T-cell (primary cell): ENCODE measurements at regions not wholly inside any gene's neighbourhood (a gene's known extent, or its start where the extent isn't known, plus 50 kb on each side); places are given as distances from the start of the nearest gene placed in this dataset.
"Not testable (repeated sequence)": the region's sequence is repeated elsewhere in the genome, so short reads cannot be mapped to it uniquely, and the experiment has no call there.

Experiments
- ATAC-seq, 4 experiments: fragments of 200-7000 bp in 3 of 4; fragments of 150-1000 bp in 1 of 4; cut with Tn5 transposase; replicated peaks in 1 of 4; 1 replicate in 3 of 4; 2 replicates in 1 of 4; pipeline ENCODE4 v1.10.0; 2021; ENCODE audit warnings: moderate library complexity in 3 of 4, mild to moderate bottlenecking in 2 of 4, moderate number of reproducible peaks in 1 of 4
- CTCF ChIA-PET, 2 donors: fragments of 300-600 bp; sonication (Branson Sonifier 250); formaldehyde crosslinking; loops; one replicate each; lab custom pipeline; 2022; ENCODE audit warnings: antibody characterized with exemption in 2 of 2; lab: Charles Lee
- POLR2A ChIA-PET, 2 donors: fragments of 300-600 bp; sonication (Branson Sonifier 250); formaldehyde crosslinking; loops; one replicate each; lab custom pipeline; 2022; ENCODE audit warnings: antibody characterized with exemption in 2 of 2; lab: Charles Lee
- DNase-seq, 35 experiments: peaks; one replicate each; pipeline versions ENCODE4 v3.0.0 to v3.0.0-alpha.2; 2013 to 2023
- H3K27ac ChIP-seq: one replicate; pipeline ENCODE4 v1.5.1; 2013; ENCODE audit warnings: low read length
- H3K27me3 ChIP-seq, 2 experiments: replicated peaks in 1 of 2; 1 replicate in 1 of 2; 2 replicates in 1 of 2; pipeline versions ENCODE4 v1.6.1 to v1.7.0; 2013; ENCODE audit warnings: low read length in 1 of 2, mixed read lengths in 1 of 2; ENCODE audit not compliant: control insufficient read depth in 2 of 2, insufficient read depth in 2 of 2; ENCODE audit errors: extremely low read depth in 1 of 2
- H3K36me3 ChIP-seq, 2 donors: 1 replicate in 1 of 2; 2 replicates in 1 of 2; pipeline versions ENCODE4 v1.6.1 to v1.7.0; 2013; ENCODE audit warnings: low read length in 1 of 2; ENCODE audit not compliant: control insufficient read depth in 2 of 2, insufficient read depth in 1 of 2; ENCODE audit errors: extremely low read depth in 1 of 2
- H3K4me1 ChIP-seq, 2 experiments: 1 replicate in 1 of 2; 2 replicates in 1 of 2; pipeline versions ENCODE4 v1.6.1 to v1.7.0; 2013; ENCODE audit warnings: low read length in 2 of 2, mixed read lengths in 1 of 2; ENCODE audit not compliant: insufficient read depth in 2 of 2, control insufficient read depth in 1 of 2; ENCODE audit errors: extremely low read depth in 1 of 2
- H3K4me3 ChIP-seq, 2 donors: 1 replicate in 1 of 2; 2 replicates in 1 of 2; pipeline versions ENCODE4 v1.5.1 to v1.7.0; 2013; ENCODE audit warnings: mild to moderate bottlenecking in 2 of 2, low read length in 1 of 2, moderate library complexity in 1 of 2; ENCODE audit not compliant: control insufficient read depth in 1 of 2; ENCODE audit errors: extremely low read depth in 1 of 2
- H3K9me3 ChIP-seq: 2 replicates; pipeline ENCODE4 v1.7.0; 2013
- H3K27ac Mint-ChIP-seq, 2 donors: one replicate each; pipeline ENCODE4 v1.8.0; 2020 to 2021; ENCODE audit warnings: mild to moderate bottlenecking in 2 of 2, mixed read lengths in 2 of 2
- H3K27me3 Mint-ChIP-seq, 2 donors: one replicate each; pipeline ENCODE4 v1.8.0; 2021 to 2022; ENCODE audit warnings: mixed read lengths in 2 of 2
- H3K36me3 Mint-ChIP-seq: one replicate; pipeline ENCODE4 v1.8.0; 2021; ENCODE audit warnings: mixed read lengths
- H3K4me1 Mint-ChIP-seq, 3 donors: one replicate each; pipeline ENCODE4 v1.8.0; 2020 to 2022; ENCODE audit warnings: mixed read lengths in 3 of 3, mild to moderate bottlenecking in 1 of 3
- H3K4me3 Mint-ChIP-seq, 3 donors: one replicate each; pipeline ENCODE4 v1.8.0; 2020 to 2022; ENCODE audit warnings: mild to moderate bottlenecking in 3 of 3, mixed read lengths in 3 of 3, moderate library complexity in 3 of 3
- H3K9me3 Mint-ChIP-seq, 3 donors: one replicate each; pipeline ENCODE4 v1.8.0; 2020 to 2022; ENCODE audit warnings: mixed read lengths in 3 of 3
- whole genome bisulfite sequencing: methylation state at CpG from one replicate; pipeline ENCODE4 v1.1.5; 2013; ENCODE audit warnings: missing lambda C conversion rate; ENCODE audit not compliant: insufficient coverage; 5-methylcytosine and 5-hydroxymethylcytosine counted together

DNA sequence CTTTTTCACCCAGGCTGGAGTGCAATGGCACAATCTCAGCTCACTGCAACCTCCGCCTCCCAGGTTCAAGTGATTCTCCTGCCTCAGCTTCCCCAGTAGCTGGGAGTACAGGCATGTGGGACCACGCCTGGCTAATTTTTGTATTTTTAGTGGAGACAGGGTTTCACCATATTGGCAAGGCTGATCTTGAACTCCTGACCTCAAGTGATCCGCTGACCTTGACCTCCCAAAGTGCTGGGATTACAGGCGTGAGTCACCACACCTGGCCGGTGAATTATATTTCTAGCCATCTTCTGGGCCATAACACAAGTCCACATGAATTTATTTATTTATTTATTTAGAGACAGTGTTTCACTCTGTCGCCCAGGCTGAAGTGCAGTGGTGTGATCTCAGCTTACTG lies 105.0 kb upstream of the XPO1 start:
- H3K4me3 Mint-ChIP-seq: not testable (repeated sequence)

DNA sequence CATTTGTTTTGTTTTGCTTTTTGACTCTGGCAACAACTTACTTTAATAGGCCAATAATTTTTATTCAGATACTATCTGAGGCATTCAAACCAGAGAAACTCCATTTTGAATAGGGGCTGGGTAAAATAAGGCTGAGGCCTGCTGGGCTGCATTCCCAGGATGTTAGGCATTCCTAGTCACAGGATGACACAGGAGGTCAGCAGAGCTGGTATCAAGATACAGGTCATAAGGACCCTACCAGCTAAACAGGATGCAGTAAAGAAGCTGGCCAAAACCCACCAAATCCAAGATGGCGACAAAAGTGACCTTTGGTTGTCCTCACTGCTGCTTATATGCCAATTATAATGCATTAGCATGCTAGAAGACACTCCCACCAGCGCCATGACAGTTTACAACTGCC lies 102.2 kb upstream of the XPO1 start:
- POLR2A ChIA-PET: no interaction called here
- no peaks in the 10 kb centered on the region for H3K9me3 ChIP-seq
- no peaks in the 10 kb centered on the region for H3K4me1 ChIP-seq
- Mint-ChIP-seq H3K27me3 (peaks cover 0 to 2% of the 10 kb centered on the region in 2 donors), H3K9me3 (no peaks in the 10 kb centered on the region), H3K27ac (no peak overlapping the region), H3K4me1 (no peaks in the 10 kb centered on the region), H3K4me3 (no peak overlapping the region), H3K36me3 (no peaks in the 10 kb centered on the region)
- no peak overlapping the region for H3K4me3 ChIP-seq
- CTCF ChIA-PET: no interaction called here
- no peak overlapping the region for H3K27ac ChIP-seq
- ATAC-seq (no peak), DNase-seq (no peak)
- H3K27me3 ChIP-seq: no peaks in the 10 kb centered on the region
- H3K36me3 ChIP-seq: no peaks in the 10 kb centered on the region
- WGBS: 80% methylated on average over 2 of the region's 2 CpGs

More for the DNA sequence above, 105.0 kb upstream of the XPO1 start:
- DNase-seq, H3K4me1 ChIP-seq, H3K36me3 ChIP-seq, H3K27me3 ChIP-seq, H3K4me1 Mint-ChIP-seq, POLR2A ChIA-PET, H3K27ac Mint-ChIP-seq, H3K9me3 Mint-ChIP-seq, H3K27me3 Mint-ChIP-seq, ATAC-seq, H3K9me3 ChIP-seq, H3K27ac ChIP-seq, H3K4me3 ChIP-seq, H3K36me3 Mint-ChIP-seq, CTCF ChIA-PET: not testable (repeated sequence)
- WGBS: 100% methylated on average over 1 of the region's 6 CpGs

DNA sequence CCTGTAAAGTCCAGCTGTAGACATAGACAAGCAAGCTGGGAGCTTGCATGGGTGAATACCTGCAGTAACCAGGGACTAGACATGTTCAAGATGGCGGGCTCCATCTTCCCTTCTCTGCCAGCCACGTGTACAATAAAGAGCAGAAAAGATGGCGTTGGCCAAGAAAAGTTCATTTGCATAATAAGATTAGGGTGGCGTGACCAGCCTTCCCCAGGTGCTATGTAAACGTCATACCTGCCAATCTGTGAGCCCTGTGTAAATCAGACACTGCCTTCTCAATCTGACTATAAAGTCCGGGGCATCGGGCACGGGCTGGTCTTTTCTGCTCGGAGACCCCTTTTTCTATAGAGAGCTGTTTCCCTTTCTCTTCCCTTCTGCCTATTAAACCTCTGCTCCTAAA lies 101.6 kb upstream of the XPO1 start:
- no peaks in the 10 kb centered on the region for H3K27me3 ChIP-seq
- H3K9me3 Mint-ChIP-seq: no peaks in the 10 kb centered on the region
- H3K4me1 Mint-ChIP-seq: no peaks in the 10 kb centered on the region
- no peak for ATAC-seq
- peaks cover 0 to 2% of the 10 kb centered on the region in 2 donors for H3K27me3 Mint-ChIP-seq
- no peak overlapping the region for H3K4me3 ChIP-seq
- no peak for DNase-seq
- no peaks in the 10 kb centered on the region for H3K4me1 ChIP-seq
- CTCF ChIA-PET: no interaction called here
- no peak overlapping the region for H3K4me3 Mint-ChIP-seq
- H3K36me3 ChIP-seq: no peaks in the 10 kb centered on the region
- no peak overlapping the region for H3K27ac ChIP-seq
- H3K9me3 ChIP-seq: no peaks in the 10 kb centered on the region
- POLR2A ChIA-PET: no interaction called here
- H3K36me3 Mint-ChIP-seq: no peaks in the 10 kb centered on the region
- no peak overlapping the region for H3K27ac Mint-ChIP-seq
- WGBS: 80% methylated on average over 1 of the region's 9 CpGs

DNA sequence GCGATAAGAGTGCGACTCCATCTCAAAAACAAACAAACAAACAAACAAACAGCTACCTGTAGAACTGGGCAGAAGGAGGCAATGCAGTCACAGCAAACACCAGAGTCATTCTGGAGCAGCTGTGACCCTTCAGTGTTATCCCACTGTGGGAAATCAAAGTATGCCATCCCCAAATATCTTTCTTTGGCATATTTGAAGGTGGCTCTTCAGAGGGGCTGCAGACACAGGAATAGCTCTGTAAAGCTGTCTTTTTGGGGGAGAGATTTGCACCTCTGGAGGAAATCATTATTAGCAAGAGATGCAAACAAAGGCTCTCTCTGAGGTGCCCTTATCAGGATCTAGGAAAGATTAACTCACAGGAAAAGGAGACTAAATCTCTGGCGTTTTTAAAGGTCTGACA lies 98.5 kb upstream of the XPO1 start:
- H3K4me3 ChIP-seq: no peak overlapping the region
- Mint-ChIP-seq H3K9me3 (no peaks in the 10 kb centered on the region), H3K36me3 (no peaks in the 10 kb centered on the region), H3K4me3 (no peak overlapping the region), H3K27ac (no peak overlapping the region), H3K27me3 (peaks cover 0 to 2% of the 10 kb centered on the region in 2 donors), H3K4me1 (no peaks in the 10 kb centered on the region)
- no peaks in the 10 kb centered on the region for H3K4me1 ChIP-seq
- CTCF ChIA-PET: interaction anchor here in 1 of 2 donors (0.6 kb wide), 1 partner anchor 72 kb away, joined by 3 read pairs; no protein-coding TSS in a partner anchor
- peaks cover 0 to 5% of the 10 kb centered on the region in 2 experiments for H3K27me3 ChIP-seq
- no peaks in the 10 kb centered on the region for H3K36me3 ChIP-seq
- POLR2A ChIA-PET: no interaction called here
- no peak overlapping the region for H3K27ac ChIP-seq
- H3K9me3 ChIP-seq: no peaks in the 10 kb centered on the region
- ATAC-seq: no peak
- no CpG with 5 or more reads among the region's 3 CpGs for WGBS
- no peak for DNase-seq

DNA sequence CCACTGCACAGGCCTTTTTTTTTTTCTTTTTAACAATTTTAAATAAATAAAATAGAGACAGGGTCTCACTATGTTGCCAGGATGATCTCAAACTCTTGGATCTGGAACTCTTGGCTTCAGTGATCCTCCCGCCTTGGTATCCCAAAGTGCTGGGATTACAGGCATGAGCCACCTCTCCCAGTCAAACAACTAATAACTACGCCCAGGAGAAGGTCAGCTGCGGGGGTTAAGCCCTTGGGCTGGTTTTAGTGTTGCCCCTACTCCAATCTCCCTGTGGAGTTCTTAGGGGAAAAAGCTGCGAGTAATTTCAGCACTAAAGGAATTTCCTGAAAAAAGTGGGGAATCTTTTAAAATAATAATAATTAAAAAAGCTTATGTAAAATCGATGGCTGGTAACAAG lies 96.4 kb upstream of the XPO1 start:
- H3K9me3 Mint-ChIP-seq: no peaks in the 10 kb centered on the region
- H3K4me1 Mint-ChIP-seq: no peaks in the 10 kb centered on the region
- no peak for DNase-seq
- ATAC-seq: no peak
- CTCF ChIA-PET: interaction anchor here in 1 of 2 donors (1.2 kb wide), 1 partner anchor 97 kb away, joined by 4 read pairs; the partner anchor contains the start of gene XPO1
- H3K27ac Mint-ChIP-seq: no peak overlapping the region
- H3K4me1 ChIP-seq: no peaks in the 10 kb centered on the region
- POLR2A ChIA-PET: interaction anchor here in 1 of 2 donors (0.9 kb wide), 1 partner anchor 9 kb away, joined by 5 read pairs; no protein-coding TSS in a partner anchor
- H3K9me3 ChIP-seq: no peaks in the 10 kb centered on the region
- no peaks in the 10 kb centered on the region for H3K27me3 Mint-ChIP-seq
- H3K36me3 Mint-ChIP-seq: no peaks in the 10 kb centered on the region
- no CpG with 5 or more reads among the region's 5 CpGs for WGBS
- no peaks in the 10 kb centered on the region for H3K36me3 ChIP-seq
- H3K27ac ChIP-seq: no peak overlapping the region
- no peak overlapping the region for H3K4me3 Mint-ChIP-seq
- H3K27me3 ChIP-seq: peaks cover 0 to 5% of the 10 kb centered on the region in 2 experiments
- no peak overlapping the region for H3K4me3 ChIP-seq

DNA sequence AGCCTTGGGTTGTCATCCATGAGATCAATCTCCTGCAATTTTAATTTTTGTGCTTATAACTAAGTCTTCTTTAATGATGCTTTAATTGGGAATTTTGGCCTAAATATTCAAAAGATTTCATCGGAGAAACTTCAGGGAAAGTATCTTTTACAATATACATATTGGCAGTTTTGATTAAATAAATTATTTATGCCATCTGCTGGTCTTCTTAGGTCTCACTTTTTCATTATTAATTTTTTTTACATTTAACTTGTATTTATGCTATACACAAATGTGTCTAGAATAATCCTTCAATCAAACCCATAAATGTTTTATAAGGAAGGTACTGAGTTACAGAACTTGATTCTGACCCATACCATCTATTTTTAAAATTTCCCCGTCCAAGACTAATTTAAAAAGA lies 95.1 kb upstream of the XPO1 start:
- no peak overlapping the region for H3K4me3 Mint-ChIP-seq
- Histone ChIP-seq H3K4me1 (no peaks in the 10 kb centered on the region), H3K27ac (no peak overlapping the region), H3K27me3 (peaks cover 0 to 7% of the 10 kb centered on the region in 2 experiments), H3K36me3 (no peaks in the 10 kb centered on the region), H3K4me3 (no peak overlapping the region), H3K9me3 (no peaks in the 10 kb centered on the region)
- ChIA-PET POLR2A (no interaction called here), CTCF (no interaction called here)
- no peaks in the 10 kb centered on the region for H3K36me3 Mint-ChIP-seq
- ATAC-seq (no peak), DNase-seq (no peak)
- H3K27me3 Mint-ChIP-seq: no peaks in the 10 kb centered on the region
- H3K9me3 Mint-ChIP-seq: no peaks in the 10 kb centered on the region
- no peak overlapping the region for H3K27ac Mint-ChIP-seq
- no CpG with 5 or more reads among the region's 2 CpGs for WGBS
- H3K4me1 Mint-ChIP-seq: no peaks in the 10 kb centered on the region
